Stimulated activated CD4-positive, alpha-beta T cell treated with anti-CD3 and anti-CD28 coated beads, Interleukin-2, amount 100 ng/mL, for 4 hours (primary cell): ENCODE measurements at regions not wholly inside any gene's neighbourhood (a gene's known extent, or its start where the extent isn't known, plus 50 kb on each side); places are given as distances from the start of the nearest gene placed in this dataset.

ENCODE experiments used
- DNase-seq: peaks from one replicate; pipeline ENCODE4 v3.0.0-alpha.2; 2020; ENCODE audit warnings: low read depth

DNA sequence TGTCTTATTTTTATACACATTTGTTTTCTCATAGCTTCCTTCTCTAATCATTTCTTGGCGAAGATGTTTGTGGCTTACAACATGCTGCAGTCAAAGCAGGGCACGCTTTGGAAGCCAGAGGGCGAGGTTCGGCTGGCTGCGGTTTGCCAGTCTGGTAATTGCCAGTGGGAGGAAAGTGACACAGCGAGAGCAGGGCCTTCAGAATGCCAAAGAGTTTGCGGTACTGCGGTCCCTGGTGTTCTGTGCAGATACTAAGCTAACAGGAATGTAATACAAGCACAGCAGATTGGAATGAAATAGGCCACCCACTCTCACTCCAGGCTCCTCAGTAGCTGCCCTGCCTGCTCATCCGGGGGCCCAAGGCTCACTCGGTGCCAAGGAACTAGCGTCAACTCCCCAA is 58.7 kb upstream of the TGM3 start:
- DNase-seq, result no peak

DNA sequence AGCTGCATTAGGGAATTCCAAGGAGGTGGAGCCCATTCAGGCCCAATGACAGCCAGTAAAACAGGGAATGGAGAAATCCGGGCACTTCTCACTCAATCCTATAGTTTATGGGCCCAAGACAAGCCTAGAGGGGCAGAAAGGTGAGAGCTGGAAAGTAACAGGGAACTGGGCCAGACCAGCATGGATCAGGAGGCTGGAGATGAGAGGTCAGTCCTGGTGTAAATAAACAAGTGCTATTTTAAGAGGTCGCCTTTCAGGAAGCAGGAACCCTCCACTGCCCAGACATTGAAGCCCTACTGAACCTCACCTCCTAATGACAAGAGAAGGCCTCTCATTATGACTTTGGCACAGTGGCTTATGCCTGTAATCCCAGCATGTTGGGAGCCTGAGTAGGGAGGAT is 57.2 kb upstream of the TGM3 start:
- no peak for DNase-seq

DNA sequence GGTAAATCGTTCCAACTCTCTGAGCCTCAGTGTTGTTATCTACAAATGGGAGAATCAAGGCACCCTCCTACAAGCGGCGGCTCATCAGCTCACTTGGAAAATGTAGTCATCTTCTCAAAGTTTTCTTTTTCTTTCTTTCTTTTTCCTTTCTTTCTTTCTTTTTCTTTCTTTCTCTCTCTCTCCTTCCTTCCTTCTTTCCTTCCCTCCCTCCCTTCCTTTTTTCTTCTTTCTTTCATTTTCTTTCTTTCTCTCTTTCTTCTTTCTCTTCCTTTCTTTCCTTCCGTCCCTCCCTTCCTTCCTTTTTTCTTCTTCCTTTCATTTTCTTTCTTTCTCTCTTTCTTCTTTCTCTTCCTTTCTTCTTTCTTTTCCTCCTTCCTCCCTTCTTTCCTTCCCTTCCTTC is 55.0 kb upstream of the TGM3 start:
- no peak for DNase-seq

DNA sequence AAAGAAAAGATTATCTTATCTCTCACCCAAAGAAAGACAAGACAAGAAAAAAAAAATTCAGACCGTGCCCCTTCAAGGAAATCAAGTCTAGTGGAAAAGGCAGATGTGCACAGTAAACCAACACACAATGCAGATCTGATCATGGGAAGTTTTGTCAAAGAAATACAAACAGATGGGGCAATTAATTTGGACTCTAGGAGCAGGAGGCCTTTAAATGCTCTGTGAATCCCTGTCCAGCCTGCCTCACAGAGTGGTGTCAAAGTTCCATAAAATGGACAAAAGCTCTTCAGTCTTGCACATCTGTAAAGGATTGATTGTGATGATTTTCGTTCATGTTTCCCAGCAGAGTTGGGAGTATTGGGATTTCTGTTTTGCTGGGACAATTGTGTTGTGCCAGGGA is 53.1 kb upstream of the TGM3 start:
- no peak for DNase-seq

DNA sequence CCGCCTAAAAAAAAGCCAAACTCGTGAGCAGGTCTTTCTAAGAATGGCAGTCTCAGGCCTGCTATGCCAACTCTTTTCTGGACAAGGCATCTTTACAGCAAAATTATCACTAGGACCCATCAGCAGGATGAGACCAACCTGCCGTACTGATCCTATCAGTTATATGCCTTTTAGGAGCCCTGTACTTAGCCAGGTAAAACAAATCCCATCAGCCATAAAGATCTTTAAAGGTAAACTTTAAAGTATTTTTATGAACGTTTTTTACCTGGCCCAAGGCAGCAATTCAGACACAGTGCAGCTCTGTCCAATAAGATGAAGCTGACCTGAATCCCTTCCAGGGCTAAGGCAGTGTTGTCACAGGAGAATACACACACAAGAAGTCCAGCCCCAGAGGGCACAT is 51.3 kb upstream of the TGM3 start:
- no peak for DNase-seq

DNA sequence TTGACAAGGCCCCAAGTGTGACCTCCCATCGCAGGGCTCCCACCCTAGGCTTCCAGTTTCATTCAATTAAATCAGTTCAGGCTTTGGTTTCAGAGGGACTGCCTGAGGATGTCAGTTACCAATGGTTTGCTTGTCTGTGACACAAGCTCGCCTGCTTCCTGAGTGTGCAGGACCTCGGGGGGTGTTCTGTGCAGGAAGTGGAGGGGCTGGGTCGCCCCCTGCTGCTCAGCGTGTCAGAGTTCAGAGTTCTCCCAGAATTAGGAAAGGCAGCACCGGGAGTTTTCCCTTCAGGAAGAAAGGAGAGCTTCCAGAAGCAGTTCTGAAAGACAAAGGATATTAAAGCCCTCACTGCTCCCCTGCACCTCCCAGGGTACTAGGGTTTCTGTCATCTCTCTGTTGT is 50.8 kb upstream of the TGM3 start:
- DNase-seq, result no peak

DNA sequence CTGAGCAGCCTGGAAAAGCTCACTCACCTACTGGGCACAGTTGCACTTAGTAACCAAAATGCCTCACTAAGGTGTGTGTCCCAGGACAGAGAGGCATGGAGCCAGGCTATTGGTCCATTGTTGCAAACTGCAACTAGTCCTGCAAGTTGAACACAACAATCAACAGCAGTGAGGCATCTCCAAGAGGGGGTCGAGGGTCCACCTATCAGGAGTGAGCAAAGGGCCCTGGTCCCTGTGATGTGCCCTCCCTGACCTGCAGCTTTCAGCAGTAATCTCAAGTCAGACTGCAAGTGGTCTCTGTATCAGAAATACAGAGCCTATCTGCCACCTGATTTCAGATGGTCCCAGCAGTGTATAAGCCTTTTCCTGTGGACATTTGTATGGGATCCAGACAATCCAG is 50.2 kb upstream of the TGM3 start:
- no peak for DNase-seq
